Erythroblast (primary cell): ENCODE measurements at regions not wholly inside any gene's neighbourhood (a gene's known extent, or its start where the extent isn't known, plus 50 kb on each side); places are given as distances from the start of the nearest gene placed in this dataset.

Experiments
- GATA1 ChIP-seq: IDR thresholded peaks from 2 replicates; pipeline ENCODE4 v1.6.1; 2011; ENCODE audit warnings: low read depth, mild to moderate bottlenecking, control low read depth, low read length, moderate library complexity
- POLR2A ChIP-seq: IDR thresholded peaks from 2 replicates; pipeline ENCODE4 v1.6.1; 2011; ENCODE audit warnings: mild to moderate bottlenecking, low read length

- TF ChIP-seq POLR2A, result no peak
- no peak for TF ChIP-seq GATA1
These were observed 209.3 kb downstream of the ZNF608 start for GRCh38 chr5:124537107-124537506.
